ENCODE measurements at regions not wholly inside any gene's neighbourhood (a gene's known extent, or its start where the extent isn't known, plus 50 kb on each side); places are given as distances from the start of the nearest gene placed in this dataset.

DNA sequence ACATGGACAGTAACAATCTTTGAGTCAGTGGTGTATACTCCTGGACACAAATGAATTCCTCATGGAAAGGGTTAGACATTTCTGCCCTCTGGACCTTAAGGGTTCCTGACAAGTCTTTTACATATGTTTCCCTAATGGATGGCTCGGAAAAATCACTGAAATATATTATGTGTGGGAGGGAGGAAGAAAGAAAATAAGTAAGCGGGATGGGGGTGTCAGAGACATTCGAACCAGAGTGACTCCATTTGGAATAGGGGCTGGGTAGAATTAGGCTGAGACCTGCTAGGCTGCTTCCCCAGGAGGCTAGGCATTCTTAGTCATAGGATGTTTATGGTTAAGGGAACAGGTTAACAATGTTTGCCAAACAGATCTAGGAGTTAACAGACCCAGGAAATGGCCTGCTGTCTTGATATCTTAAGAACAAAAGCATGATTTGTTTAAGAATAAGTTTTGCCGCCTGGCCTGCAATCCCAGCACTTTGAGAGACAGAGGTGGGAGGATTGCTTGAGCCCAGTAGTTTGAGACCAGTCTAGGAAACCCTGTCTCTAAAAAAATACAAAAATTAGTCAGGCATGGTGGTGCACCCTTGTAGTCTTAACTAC lies 1241.7 kb downstream of the TYW1 start:
- Histone ChIP-seq H3K9me3 (no peaks in the 10 kb centered on the region), H3K27me3 (no peaks in the 10 kb centered on the region), H3K4me1 (no peaks in the 10 kb centered on the region), H3K36me3 (no peaks in the 10 kb centered on the region), H3K4me3 (no peak overlapping the region), H3K27ac (no peak overlapping the region)
- TF ChIP-seq, protein P1, sequence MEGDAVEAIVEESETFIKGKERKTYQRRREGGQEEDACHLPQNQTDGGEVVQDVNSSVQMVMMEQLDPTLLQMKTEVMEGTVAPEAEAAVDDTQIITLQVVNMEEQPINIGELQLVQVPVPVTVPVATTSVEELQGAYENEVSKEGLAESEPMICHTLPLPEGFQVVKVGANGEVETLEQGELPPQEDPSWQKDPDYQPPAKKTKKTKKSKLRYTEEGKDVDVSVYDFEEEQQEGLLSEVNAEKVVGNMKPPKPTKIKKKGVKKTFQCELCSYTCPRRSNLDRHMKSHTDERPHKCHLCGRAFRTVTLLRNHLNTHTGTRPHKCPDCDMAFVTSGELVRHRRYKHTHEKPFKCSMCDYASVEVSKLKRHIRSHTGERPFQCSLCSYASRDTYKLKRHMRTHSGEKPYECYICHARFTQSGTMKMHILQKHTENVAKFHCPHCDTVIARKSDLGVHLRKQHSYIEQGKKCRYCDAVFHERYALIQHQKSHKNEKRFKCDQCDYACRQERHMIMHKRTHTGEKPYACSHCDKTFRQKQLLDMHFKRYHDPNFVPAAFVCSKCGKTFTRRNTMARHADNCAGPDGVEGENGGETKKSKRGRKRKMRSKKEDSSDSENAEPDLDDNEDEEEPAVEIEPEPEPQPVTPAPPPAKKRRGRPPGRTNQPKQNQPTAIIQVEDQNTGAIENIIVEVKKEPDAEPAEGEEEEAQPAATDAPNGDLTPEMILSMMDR (IDR thresholded peaks at IDR 0.05) = no peak
- TF ChIP-seq POLR2A (IDR thresholded peaks at IDR 0.05) = no peak
- no peak for DNase-seq
- WGBS, 2 donors = 62 to 72% methylated on average over 4 of the region's 4 CpGs
- intact Hi-C loops (cut with DNase I) = no loop called here

DNA sequence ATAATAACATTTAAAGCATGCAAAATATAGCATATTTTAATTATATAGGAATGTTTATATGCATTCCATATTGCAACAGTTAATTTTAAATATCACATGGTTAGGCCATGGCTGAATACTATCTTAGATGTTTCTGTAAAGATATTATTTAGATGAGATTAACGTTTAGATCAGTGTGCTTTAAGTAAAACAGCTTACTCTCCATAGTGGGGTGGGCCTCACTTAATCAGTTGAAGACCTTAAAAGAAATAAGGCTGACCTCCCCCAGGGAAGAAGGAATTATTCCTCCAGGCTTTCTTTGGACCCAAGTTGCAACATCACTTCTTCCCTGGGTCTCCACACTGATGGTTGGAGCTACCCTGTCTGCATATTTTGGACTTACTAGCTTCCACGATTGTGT lies 1246.5 kb downstream of the TYW1 start:
- Histone ChIP-seq H3K27me3 (no peaks in the 10 kb centered on the region), H3K36me3 (no peaks in the 10 kb centered on the region), H3K4me1 (peaks cover 0 to 14% (median 0%) of the 10 kb centered on the region in 3 donors), H3K4me3 (no peak overlapping the region), H3K9me3 (no peaks in the 10 kb centered on the region), H3K27ac (no peak overlapping the region)
- DNase-seq = no peak
- intact Hi-C loops (cut with DNase I) = no loop called here
- TF ChIP-seq, protein P1 (IDR thresholded peaks at IDR 0.05) = no peak
- no peak for TF ChIP-seq POLR2A (IDR thresholded peaks at IDR 0.05)
- 55 to 76% methylated on average over 2 of the region's 2 CpGs for WGBS, 2 donors

DNA sequence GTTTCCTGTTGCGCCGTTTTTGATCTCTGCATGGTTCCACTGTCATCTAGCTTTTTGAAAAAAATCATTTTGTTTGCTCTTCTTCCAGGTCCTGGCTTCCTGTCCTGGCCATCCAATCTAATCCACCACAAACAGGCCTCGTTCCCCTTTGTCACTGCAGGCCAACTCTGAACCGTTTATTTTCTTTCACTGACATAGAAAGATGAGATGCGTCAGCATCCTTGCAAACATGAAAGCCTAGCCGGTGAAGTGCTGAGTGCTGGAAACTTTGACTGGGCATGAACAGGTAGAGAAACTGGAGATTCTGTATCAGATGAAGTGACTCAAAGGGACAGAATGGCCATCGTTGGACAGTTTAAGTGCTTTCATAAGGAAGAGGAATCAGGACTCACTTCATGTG lies 1247.8 kb downstream of the TYW1 start:
- H3K9me3 ChIP-seq = no peaks in the 10 kb centered on the region
- H3K4me1 ChIP-seq = peaks cover 0 to 14% (median 0%) of the 10 kb centered on the region in 3 donors
- H3K36me3 ChIP-seq = no peaks in the 10 kb centered on the region
- DNase-seq = no peak
- intact Hi-C loops (cut with DNase I) = no loop called here
- no peak overlapping the region for H3K27ac ChIP-seq
- H3K4me3 ChIP-seq = no peak overlapping the region
- TF ChIP-seq, protein P1 (IDR thresholded peaks at IDR 0.05) = no peak
- no peak for TF ChIP-seq POLR2A (IDR thresholded peaks at IDR 0.05)
- no peaks in the 10 kb centered on the region for H3K27me3 ChIP-seq
- 55 to 57% methylated on average over 7 of the region's 7 CpGs for WGBS, 2 donors

- intact Hi-C loops (cut with DNase I) = no loop called here
- no peak overlapping the region for H3K27ac ChIP-seq
Measured at GRCh38 chr7:68245688-68246087, 1249.1 kb downstream of the TYW1 start.

GRCh38 chr7:68246189-68246633 lies 1249.6 kb downstream of the TYW1 start:
- no peak for TF ChIP-seq POLR2A (IDR thresholded peaks at IDR 0.05)
- TF ChIP-seq, protein P1 (IDR thresholded peaks at IDR 0.05) = no peak
- no peak overlapping the region for H3K4me3 ChIP-seq
- peaks cover 0 to 14% (median 0%) of the 10 kb centered on the region in 3 donors for H3K4me1 ChIP-seq
- H3K27ac ChIP-seq = no peak overlapping the region
- DNase-seq = no peak
- H3K27me3 ChIP-seq = no peaks in the 10 kb centered on the region
- no peaks in the 10 kb centered on the region for H3K36me3 ChIP-seq
- H3K9me3 ChIP-seq = no peaks in the 10 kb centered on the region
- intact Hi-C loops (cut with DNase I) = no loop called here
- WGBS, 2 donors = 36 to 46% methylated on average over 3 to 4 of the region's 4 CpGs

More at GRCh38 chr7:68245688-68246087, 1249.1 kb downstream of the TYW1 start:
- Histone ChIP-seq H3K9me3 (no peaks in the 10 kb centered on the region), H3K4me1 (peaks cover 0 to 14% (median 0%) of the 10 kb centered on the region in 3 donors), H3K36me3 (no peaks in the 10 kb centered on the region), H3K27me3 (no peaks in the 10 kb centered on the region), H3K4me3 (no peak overlapping the region)
- DNase-seq = no peak
- WGBS, 2 donors = 33 to 37% methylated on average over 3 of the region's 3 CpGs
- TF ChIP-seq, protein P1 (IDR thresholded peaks at IDR 0.05) = no peak
- TF ChIP-seq POLR2A (IDR thresholded peaks at IDR 0.05) = no peak
